HepG2 (cell line): ENCODE measurements at regions not wholly inside any gene's neighbourhood (a gene's known extent, or its start where the extent isn't known, plus 50 kb on each side); places are given as distances from the start of the nearest gene placed in this dataset.

Experiments
- ATAC-seq: fragments of 200-7000 bp; cut with Tn5 transposase; 3 replicates; pipeline ENCODE4 v1.9.1; 2020; ENCODE audit warnings: mild to moderate bottlenecking, moderate library complexity
- BruUV-seq: library from RNA; stranded (reverse); fragments of 400-500 nt; replicated peaks from 2 replicates; lab custom pipeline; 2021; lab: Mats Ljungman, UMichigan
- CTCF ChIA-PET: fragments of 300-600 bp; formaldehyde crosslinking; extraction: SDS; loops from one replicate; lab custom pipeline; 2021; ENCODE audit warnings: low total read pairs, inconsistent platforms, low intra/inter-chr PET ratio; lab: Yijun Ruan, JAX
- POLR2A ChIA-PET: fragments of 350-600 bp; sonication (Branson Sonifier 250); formaldehyde crosslinking; loops from one replicate; lab custom pipeline; 2020; ENCODE audit warnings: antibody characterized with exemption, inconsistent platforms; lab: Yijun Ruan, JAX
- DNase-seq: peaks from one replicate; pipeline ENCODE4 v3.0.0-alpha.2; 2015; ENCODE audit warnings: low spot score
- FAIRE-seq: peaks from 3 replicates; lab custom pipeline; 2011; peaks lifted over from hg19 to GRCh38; lab: Jason Lieb, UNC
- H2AFZ ChIP-seq: one replicate; pipeline ENCODE4 v1.6.1; 2011; ENCODE audit warnings: low read length, inconsistent platforms
- H3K27ac ChIP-seq: fragments of 300-600 bp; 3 replicates; pipeline ENCODE4 v1.8.0; 2011; ENCODE audit warnings: mixed run types, mild to moderate bottlenecking, mixed read lengths, low read length, inconsistent platforms; ENCODE audit not compliant: insufficient read depth; ENCODE audit errors: extremely low read length
- H3K27me3 ChIP-seq, 2 experiments: fragments of 200-600 bp in 1 of 2; 2 replicates in 1 of 2; 3 replicates in 1 of 2; pipeline versions ENCODE4 v1.6.0 to v1.8.0; 2011; ENCODE audit warnings: low read length in 2 of 2, mild to moderate bottlenecking in 2 of 2, moderate library complexity in 2 of 2, inconsistent platforms in 1 of 2; ENCODE audit not compliant: insufficient read depth in 2 of 2, control insufficient read depth in 1 of 2
- H3K36me3 ChIP-seq, 2 experiments: fragments of 200-600 bp in 1 of 2; replicated peaks in 1 of 2; 2 replicates in 1 of 2; 3 replicates in 1 of 2; pipeline versions ENCODE4 v1.5.1 to v1.8.0; 2011; ENCODE audit warnings: low read length in 2 of 2, inconsistent platforms in 1 of 2; ENCODE audit not compliant: insufficient read depth in 2 of 2, control insufficient read depth in 1 of 2
- H3K4me1 ChIP-seq: 2 replicates; pipeline ENCODE4 v1.5.1; 2012; ENCODE audit warnings: low read length, inconsistent platforms; ENCODE audit not compliant: insufficient read depth
- H3K4me2 ChIP-seq: 2 replicates; pipeline ENCODE4 v1.6.0; 2011; ENCODE audit warnings: low read depth, low read length, inconsistent platforms
- H3K4me3 ChIP-seq, 3 experiments: fragments of 200-600 bp in 1 of 3; sonication (generic), shearing (Covaris generic) in 1 of 3; replicated peaks in 1 of 3; 2 replicates each; pipeline ENCODE4 v1.5.1; 2011 to 2016; ENCODE audit warnings: low read length in 3 of 3, inconsistent platforms in 2 of 3, low read depth in 2 of 3, mild to moderate bottlenecking in 2 of 3, control low read depth in 1 of 3, mixed read lengths in 1 of 3; ENCODE audit not compliant: insufficient read depth in 1 of 3
- H3K79me2 ChIP-seq: one replicate; pipeline ENCODE4 v1.6.1; 2011; ENCODE audit warnings: low read length, inconsistent platforms; ENCODE audit not compliant: insufficient read depth
- H3K9ac ChIP-seq: 2 replicates; pipeline ENCODE4 v1.6.0; 2011; ENCODE audit warnings: mild to moderate bottlenecking, low read depth, low read length, inconsistent platforms; ENCODE audit not compliant: insufficient read depth
- H3K9me3 ChIP-seq: 2 replicates; pipeline ENCODE4 v1.5.1; 2012; ENCODE audit warnings: mild to moderate bottlenecking, low read length
- H4K20me1 ChIP-seq: 2 replicates; pipeline ENCODE4 v1.6.0; 2011; ENCODE audit warnings: inconsistent platforms, mild to moderate bottlenecking, low read length, moderate library complexity; ENCODE audit not compliant: insufficient read depth
- CREB1 ChIP-seq, 2 experiments: fragments of 450-650 bp in 1 of 2; IDR thresholded peaks; 2 replicates each; pipeline ENCODE4 v1.6.1; 2016 to 2017; ENCODE audit warnings: control low read depth in 1 of 2, mild to moderate bottlenecking in 1 of 2, missing compliant biosample characterization in 1 of 2, missing genetic modification characterization in 1 of 2
- CTCF ChIP-seq: sonication (generic); formaldehyde crosslinking; IDR thresholded peaks from 2 replicates; pipeline ENCODE4 v1.5.0; 2020; ENCODE audit warnings: mild to moderate bottlenecking, missing genetic modification reagents, moderate library complexity
- SAFB2 ChIP-seq: sonication (generic); formaldehyde crosslinking; IDR thresholded peaks from 2 replicates; pipeline ENCODE4 v1.5.1; 2020; ENCODE audit warnings: missing genetic modification reagents, low read depth, mild to moderate bottlenecking, borderline replicate concordance
- STAG1 ChIP-seq: sonication (generic); formaldehyde crosslinking; IDR thresholded peaks from 2 replicates; pipeline ENCODE4 v1.4.0; 2020; ENCODE audit warnings: missing genetic modification reagents
- WGBS: methylation state at CpG from one replicate; pipeline ENCODE4 v1.1.6; 2017; ENCODE audit warnings: low lambda C conversion rate; 5-methylcytosine and 5-hydroxymethylcytosine counted together
- in situ Hi-C: cut with HindIII; loops from 2 replicates; pipeline ENCODE4 v1.10.0; 2017; ENCODE audit warnings: low pct_unique_long_range_greater_than_20kb; ENCODE audit not compliant: extremely low pct_ligation_motif_present
- intact Hi-C: fragments of 100-400 bp; cut with micrococcal nuclease; formaldehyde crosslinking; loops from one replicate; pipeline ENCODE4 v1.10.0; 2022; ENCODE audit not compliant: unreplicated experiment
- TF ChIP-seq, protein P1 (sequence below): IDR thresholded peaks from 2 replicates; pipeline ENCODE4 v1.6.1; 2016; ENCODE audit warnings: low read depth, control low read depth

DNA sequence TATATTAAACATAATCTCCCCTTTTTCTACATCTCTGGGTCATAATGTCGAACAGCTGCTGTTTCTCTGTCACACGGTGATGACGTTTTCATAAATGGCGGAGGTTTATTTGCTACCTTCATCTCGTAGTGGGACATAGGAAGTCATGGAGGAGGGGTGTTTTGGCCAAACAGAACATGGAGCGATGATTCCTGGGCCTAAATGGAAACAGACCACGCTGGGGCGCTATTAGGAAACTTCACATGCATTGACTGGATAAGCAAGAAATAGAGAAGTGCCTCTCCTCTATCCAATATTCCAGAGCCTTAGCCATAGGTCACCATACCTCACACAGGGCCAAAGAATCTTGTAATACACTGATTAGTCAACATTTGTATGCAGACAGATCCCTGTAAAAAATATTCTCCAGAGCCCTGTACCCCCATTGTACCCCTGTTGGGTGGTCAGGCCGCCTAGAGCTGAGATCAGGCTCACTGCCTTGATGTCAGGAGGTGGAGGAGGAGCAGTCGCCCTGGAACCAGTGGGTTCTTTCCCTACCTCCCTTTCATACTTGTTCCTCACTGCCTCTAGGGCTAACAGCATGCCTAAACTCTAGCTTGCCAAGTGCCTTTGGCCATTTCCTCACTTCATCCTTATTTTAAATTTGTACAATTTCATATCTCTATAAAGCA, 77.8 kb upstream of the SPIN1 start:
- CTCF ChIA-PET: interaction anchor here (1.2 kb wide), 1 partner anchor 268 kb away, joined by 5 read pairs; no protein-coding TSS in a partner anchor
- no peaks in the 10 kb centered on the region for H3K36me3 ChIP-seq
- in situ Hi-C loops: loop anchor here (10.0 kb wide), 1 partner anchor 264 kb away; no protein-coding TSS in a partner anchor
- intact Hi-C loops: no loop called here
- no peaks in the 10 kb centered on the region for H3K4me1 ChIP-seq
- no peak overlapping the region for H3K4me3 ChIP-seq
- no peaks in the 10 kb centered on the region for H3K79me2 ChIP-seq
- no peak overlapping the region for H3K9ac ChIP-seq
- DNase-seq (peak; percentile 14), ATAC-seq (no peak), FAIRE-seq (no peak)
- TF ChIP-seq, protein P1, sequence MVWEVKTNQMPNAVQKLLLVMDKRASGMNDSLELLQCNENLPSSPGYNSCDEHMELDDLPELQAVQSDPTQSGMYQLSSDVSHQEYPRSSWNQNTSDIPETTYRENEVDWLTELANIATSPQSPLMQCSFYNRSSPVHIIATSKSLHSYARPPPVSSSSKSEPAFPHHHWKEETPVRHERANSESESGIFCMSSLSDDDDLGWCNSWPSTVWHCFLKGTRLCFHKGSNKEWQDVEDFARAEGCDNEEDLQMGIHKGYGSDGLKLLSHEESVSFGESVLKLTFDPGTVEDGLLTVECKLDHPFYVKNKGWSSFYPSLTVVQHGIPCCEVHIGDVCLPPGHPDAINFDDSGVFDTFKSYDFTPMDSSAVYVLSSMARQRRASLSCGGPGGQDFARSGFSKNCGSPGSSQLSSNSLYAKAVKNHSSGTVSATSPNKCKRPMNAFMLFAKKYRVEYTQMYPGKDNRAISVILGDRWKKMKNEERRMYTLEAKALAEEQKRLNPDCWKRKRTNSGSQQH (CRISPR knock-in tag): no peak
- 0 out of 2 replicates have a peak, but pooled peaks have one; percentile 22 for TF ChIP-seq CTCF (CRISPR knock-in tag)
- peak; percentile 43 for TF ChIP-seq STAG1 (CRISPR knock-in tag)
- TF ChIP-seq CREB1 (IDR thresholded peaks at IDR 0.05): peak; percentile 41; the same call in 1 of the 2 replicates
- TF ChIP-seq CREB1 (CRISPR knock-in tag; IDR thresholded peaks at IDR 0.05): no peak
- no peak for TF ChIP-seq SAFB2 (CRISPR knock-in tag)
- WGBS: 14% methylated on average over 10 of the region's 10 CpGs
- H2AFZ ChIP-seq: no peak overlapping the region
- no peak overlapping the region for H3K27ac ChIP-seq
- no peaks in the 10 kb centered on the region for H4K20me1 ChIP-seq
- peaks cover 0 to 10% of the 10 kb centered on the region in 2 experiments; a peak in 1 of 5 replicates for H3K27me3 ChIP-seq
- no peaks in the 10 kb centered on the region for H3K9me3 ChIP-seq
- POLR2A ChIA-PET: no interaction called here
- no peak overlapping the region for H3K4me2 ChIP-seq
- BruUV-seq: no TSS peak
